ENCODE measurements at regions not wholly inside any gene's neighbourhood (a gene's known extent, or its start where the extent isn't known, plus 50 kb on each side); places are given as distances from the start of the nearest gene placed in this dataset.

- TF ChIP-seq CTCF (IDR thresholded peaks at IDR 0.05) (no peak), EZH2phosphoT487 (IDR thresholded peaks at IDR 0.05) (no peak)
Measured at GRCh38 chr18:75984853-75985252, 510.2 kb downstream of the ZNF516 start.
